G401.6 (cell line): ENCODE measurements at regions not wholly inside any gene's neighbourhood (a gene's known extent, or its start where the extent isn't known, plus 50 kb on each side); places are given as distances from the start of the nearest gene placed in this dataset.
"Not testable (repeated sequence)": the region's sequence is repeated elsewhere in the genome, so short reads cannot be mapped to it uniquely, and the experiment has no call there.

Experiments
- FAIRE-seq: peaks from 2 replicates; lab custom pipeline; 2012; peaks lifted over from hg19 to GRCh38; lab: Jason Lieb, UNC

DNA sequence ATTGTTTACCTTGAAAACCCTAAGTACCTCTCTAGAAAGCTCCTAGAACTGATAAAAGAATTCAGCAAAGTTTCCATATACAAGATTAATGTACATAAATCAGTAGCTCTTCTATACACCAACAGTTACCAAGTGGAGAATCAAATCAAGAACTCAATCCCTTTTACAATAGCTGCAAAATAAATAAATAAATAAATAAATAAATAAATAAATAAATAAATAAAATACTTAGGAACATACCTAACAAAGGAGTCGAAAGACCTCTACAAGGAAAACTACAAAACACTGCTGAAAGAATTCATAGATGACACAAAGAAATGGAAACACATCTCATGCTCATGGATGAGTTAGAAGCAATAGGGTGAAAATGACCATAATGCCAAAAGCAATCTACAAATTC is 452.6 kb upstream of the CBLB start:
- not testable (repeated sequence) for FAIRE-seq

DNA sequence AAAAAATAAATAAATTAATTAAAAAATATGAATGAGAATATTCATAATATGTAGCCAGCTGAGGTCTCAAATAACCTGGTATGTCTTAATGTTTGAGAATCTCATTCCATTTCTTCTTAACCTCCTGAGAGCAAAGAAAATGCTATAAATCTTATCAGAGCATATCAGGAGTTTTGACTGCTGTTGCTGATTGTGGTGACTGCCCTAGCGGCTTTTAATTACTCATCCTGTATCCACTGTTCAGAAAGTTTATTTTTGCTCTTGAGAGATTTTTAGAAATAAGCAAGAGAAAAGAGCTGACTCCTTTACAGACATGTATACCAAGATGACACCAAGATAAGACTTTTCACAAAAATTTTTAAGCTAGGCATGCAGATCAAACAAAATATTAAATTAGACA is 454.8 kb upstream of the CBLB start:
- no peak for FAIRE-seq

DNA sequence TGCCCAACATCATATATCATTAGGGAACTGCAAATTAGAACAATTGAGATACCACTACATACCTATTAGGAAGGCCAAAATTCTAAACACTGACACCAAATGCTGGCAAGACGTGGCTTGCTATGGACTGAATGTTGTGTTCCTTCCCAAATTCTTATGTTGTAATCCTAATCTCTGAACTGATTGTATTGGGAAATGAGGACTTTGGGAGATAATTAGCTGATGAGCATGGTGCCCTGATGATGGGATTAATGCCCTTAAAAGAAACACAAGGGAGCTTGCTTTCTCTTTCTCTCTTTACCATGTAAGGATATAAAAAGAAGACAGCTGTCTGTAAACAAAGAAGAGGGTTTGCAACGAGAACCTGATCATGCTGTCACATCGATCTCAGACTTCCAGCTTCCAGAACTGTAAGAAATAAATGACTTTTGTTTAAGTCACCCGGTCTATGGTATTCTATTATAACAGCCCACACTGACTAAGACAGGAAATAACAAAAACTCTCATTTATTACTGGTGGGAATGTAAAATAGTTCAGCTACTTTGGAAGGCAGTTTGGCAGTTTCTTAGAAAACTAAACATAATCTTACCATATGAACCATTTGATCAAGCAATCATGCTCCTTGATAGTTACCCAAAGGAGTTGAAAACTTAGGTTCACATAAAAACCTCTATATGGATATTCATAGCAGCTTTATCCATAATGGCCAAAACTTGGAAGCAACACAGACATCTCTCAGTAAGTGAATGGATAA is 458.3 kb upstream of the CBLB start:
- FAIRE-seq: no peak

DNA sequence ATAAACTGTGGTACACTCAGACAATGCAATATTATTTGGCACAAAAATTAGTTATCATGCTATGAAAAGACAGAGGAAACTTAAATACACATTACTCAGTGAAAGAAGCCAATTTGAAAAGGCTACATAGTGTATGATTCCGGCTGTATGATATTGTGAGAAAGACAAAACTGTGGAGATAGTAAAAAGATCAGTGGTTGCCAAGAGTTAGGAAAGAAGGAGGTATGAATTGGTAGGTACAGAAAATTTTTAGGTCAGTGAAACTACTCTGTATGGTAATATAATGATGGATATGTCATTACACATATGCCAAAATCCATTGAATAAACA is 458.8 kb upstream of the CBLB start:
- FAIRE-seq: no peak

DNA sequence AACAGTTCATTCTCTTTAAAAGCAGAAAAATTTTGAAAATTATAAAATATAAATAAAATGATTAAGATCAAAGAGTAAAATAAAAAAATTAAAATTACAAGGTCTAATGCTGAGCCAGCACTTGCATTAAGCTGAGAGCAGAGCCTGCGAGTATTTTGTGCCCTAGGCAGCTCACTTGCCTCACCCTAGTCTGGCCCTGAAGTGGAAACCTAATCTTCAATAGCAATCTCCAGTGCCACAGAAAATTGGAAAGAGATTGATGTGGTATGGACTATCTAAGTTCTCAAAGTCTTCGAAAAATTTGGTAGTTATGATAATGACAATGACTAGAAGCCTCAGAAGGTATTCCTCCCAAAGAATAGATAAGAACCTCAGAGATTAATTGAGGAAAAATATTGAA is 459.4 kb upstream of the CBLB start:
- no peak for FAIRE-seq

DNA sequence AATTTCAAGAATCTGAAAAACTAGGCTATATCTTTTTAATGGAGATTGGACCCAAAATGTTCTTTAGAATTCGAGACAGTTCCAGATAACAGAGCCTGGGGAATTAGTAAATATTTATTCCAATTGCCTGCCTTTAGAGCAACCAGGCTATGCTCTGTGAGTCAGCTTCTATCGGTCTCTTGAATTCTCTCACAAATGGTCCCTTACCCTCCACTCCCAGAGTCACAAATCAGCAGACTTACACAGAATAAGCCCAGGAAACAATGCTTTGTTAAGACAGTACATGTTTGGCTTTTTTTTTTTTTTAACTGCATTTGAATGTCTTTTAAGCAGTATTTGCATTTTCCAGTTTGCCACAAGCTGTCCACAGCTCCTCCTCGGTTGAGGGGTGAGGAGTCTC is 460.7 kb upstream of the CBLB start:
- FAIRE-seq: no peak

DNA sequence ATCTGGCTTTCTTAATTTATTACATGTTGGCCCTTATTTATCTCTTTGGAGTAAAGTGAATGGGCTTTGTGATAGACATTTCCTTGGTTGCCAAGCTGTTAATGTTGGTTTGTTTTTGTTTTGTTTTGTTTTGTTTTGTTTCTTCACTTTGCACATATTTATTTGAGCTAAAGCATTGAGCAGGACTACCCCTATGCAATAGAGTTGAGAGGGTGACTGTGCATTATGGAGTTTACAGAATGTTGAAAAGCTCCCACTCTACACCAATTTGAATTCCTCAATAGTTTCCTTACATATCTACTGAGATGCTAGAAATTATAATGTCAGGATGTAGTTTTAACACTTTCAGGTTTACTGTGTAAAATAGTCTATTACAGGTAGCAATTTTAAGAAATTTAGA is 462.8 kb upstream of the CBLB start:
- FAIRE-seq: no peak

DNA sequence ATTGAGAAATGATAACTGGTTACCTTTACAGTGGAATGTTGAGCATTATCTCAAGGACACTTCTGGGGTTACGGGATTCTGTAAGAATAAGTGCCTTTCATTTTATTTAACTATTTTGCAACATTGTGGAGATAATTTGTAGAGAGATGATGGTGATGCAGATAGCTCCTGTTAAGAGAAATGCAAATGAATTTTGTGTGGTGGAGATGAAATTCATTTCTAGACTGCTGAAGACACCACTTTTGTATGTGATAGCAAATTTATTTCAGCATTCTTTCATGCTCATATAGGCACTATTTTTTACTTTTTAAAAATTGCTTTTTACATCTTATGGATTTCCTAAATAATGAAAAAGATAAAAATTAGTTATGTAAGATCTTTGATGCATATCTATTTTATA is 463.3 kb upstream of the CBLB start:
- no peak for FAIRE-seq

DNA sequence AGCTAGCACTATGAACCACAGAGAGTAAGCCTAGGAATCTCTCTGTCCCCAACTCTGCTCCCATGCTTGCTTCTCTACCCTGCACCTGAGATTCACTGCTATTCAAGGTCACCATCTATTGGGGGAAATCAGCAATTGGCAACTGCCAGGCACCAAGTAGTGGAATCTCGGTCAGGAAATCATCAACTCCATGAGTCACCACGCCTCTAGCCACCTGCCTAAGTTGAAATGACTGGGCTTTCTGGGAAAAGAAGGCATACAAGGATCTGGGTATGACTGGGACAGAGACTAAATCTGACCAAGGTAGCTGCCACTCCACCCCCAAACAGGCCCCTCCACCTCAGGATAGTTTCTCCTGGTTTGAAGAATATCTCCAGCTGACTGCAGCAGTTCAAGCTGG is 464.1 kb upstream of the CBLB start:
- no peak for FAIRE-seq

DNA sequence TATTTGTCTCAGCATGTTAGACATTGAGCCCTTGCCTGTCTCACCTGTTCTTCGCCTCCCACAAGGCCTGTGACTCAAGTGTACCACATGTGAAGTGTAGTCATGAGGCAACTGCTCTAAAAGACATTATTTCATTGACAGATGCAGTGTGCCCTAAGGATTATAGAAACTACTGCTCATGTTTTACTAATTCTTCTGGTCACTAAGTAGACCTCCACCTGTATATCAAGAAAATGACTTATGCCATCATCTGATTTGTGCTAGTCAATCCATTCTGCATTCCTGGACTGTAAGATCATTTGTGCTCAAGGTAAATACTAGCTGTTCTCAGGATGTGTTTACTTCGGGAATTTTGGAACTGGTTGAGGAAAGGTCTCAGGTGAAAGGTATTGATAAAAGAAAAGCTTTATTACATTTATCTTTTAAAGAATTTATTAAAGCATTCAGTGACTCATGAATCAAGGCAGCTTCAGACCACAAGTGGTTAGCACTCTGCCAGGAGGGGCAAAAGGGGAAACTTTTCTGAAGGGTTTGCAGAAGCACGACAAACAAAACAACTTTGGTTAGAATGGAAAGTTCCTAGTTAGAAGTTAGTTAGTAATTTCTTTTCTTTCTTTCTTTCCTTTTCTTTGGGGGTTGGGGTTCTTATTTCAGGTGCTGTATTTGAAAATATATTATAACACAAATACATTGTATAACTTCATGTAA is 465.3 kb upstream of the CBLB start:
- no peak for FAIRE-seq

DNA sequence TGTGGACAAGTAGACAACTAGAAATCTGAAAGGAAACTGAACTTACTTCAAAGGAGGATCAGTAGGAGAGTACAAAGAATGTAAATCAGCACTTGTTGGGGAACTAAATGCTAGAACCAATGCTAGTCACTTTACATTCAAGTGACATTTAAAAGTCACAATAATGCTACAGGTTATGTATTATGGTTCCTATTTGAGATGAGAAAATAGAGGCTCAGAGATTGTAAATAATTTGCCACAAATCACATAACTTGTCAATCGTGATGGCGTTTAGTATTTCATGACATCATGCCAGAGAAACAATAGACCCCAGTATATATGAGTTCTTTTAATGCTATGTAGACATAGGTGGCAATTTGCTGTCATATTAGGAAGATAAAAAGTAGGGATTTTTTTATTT is 467.8 kb upstream of the CBLB start:
- no peak for FAIRE-seq

DNA sequence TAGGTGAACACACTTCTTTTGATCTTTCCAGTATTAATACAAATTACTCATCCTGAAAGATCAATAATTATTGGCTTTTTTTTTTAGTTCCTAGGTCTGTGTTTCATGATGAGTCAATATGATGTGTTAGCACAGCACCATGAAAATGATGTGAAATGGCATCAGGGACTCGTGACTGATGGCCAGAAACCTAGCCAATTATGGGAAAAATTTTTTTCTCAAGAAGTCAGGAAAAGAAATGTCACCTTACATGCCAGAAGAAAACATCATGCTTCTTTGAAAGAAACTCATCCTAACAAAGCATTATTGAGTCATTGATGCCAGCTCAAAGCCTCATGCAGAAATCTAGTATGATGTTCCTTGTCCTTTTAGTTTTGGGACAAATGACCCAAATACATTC is 468.3 kb upstream of the CBLB start:
- no peak for FAIRE-seq

DNA sequence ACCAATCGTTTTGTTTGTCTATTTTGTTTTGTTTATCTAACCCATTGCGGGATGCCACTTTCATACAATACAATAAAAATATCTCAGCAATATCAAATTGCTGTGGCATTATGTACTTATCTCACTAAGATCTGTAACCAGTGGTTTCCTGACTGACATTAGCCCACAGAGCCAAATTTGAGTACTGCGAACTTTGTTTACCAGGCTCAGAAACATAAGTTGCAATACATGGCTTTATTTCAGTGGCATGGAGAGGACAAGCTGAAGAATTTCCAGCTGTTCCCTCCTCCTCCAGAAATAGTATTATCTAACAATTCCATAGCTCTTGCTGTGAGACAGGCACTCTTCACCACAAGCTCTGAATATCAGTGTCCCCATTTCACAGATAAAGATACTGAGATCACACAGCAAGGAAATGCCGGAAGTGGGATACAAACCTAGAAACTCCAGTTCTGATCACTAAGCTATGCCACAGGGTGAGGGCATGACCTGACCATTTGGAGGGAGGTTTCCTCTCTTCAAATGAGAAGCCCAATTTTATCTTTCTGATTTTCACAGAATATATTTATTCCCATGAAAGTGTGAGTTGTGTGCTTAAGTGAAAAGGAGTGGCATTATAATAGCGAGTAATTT is 469.9 kb upstream of the CBLB start:
- FAIRE-seq: no peak

DNA sequence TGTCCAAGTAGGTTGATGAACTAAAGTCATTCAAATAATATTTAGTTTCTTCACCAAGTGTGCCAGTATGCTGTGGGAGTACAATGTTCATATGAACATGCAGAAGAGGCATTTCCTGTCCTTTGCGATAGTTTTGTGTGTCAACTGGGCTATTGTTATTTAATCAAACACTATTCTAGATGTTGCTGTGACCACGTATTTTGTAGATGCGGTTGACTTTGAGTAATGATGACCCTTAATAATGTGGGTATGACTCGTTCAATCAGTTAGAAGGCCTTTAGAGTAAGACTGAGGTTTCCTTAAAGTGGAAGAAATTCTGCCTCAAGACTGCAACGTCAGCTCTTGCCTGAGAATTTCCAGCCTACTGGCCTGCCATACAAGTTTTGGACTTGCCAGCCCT is 470.7 kb upstream of the CBLB start:
- no peak for FAIRE-seq

DNA sequence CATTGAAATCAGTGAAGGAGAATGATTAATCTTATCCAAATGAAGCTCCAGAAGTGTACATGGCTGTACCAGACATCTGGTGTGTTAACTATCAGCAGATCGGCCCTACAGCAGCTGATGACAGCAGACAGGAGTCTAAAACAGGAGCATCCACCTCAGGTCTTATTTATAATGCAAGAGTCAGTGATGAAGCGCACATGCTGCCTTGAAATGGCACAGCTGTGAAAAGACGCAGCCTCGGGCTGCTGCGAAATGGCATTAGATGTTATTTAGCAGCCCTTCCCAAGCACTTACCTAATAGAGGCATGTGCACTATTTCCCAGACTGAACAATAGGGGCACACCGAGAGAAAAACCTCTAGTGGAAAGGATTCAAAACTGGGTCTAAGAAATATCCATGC is 472.3 kb upstream of the CBLB start:
- no peak for FAIRE-seq

DNA sequence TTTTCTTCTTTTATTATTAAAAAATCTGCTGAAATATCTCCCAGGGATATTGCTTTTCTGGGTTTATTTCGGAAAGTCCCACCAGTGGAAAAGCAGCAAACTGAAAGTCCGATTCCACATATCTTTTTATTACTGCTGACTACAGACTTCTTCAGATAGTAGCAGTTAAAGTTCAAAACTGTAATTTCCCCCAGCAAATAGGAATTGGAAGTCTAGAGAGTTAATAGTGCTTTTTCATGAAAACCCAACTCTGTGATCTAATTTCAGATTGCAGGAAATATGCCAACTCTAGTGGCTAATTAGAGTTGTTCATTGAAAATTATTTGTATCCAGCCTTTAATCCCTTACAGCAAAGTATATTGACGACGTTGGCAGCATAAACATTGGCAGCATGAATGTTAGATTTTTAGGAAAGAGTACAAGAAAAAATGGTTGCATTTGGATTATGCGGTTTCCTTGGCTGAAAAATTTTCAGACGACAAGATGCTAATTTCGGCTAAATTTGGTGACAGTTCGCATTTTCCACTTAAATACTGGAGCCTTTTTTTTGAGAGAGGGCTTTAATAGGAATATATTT is 472.9 kb upstream of the CBLB start:
- no peak for FAIRE-seq

DNA sequence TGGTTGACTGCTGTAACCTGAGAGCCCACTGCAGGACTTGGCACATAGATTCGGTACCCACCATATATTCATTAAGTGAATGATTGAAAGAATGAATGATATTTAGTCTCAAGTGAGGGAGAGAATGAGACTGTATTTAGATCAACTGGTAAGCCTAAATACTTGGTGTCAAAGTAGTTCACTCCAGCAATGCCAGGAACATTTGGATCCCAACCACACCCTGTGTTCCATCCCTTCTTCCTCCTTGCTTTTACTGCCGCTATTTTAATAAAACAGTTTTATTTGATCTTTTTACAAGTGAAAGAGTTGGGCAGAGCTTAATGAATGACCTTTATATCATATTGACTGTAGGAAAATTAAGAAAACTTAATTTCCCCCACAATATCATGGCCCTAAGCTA is 473.6 kb upstream of the CBLB start:
- FAIRE-seq: no peak

DNA sequence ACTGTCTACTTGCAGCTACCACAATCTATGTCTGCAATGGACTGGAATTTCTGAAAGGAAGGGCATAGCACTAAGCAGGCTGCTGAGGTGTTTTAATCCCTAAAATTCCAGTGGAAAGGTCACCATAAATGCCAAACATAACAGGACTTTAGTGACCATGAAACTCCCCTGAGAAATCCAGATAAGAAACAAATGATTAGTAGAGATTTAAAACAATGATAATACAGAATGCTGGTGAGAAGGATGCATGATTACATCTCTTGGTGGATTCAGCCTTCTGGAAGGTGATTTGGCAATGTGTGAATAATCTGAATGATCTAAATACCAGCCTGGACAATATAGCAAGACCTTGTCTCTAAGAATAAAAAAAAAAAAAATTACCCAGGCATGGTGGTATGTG is 475.0 kb upstream of the CBLB start:
- no peak for FAIRE-seq

DNA sequence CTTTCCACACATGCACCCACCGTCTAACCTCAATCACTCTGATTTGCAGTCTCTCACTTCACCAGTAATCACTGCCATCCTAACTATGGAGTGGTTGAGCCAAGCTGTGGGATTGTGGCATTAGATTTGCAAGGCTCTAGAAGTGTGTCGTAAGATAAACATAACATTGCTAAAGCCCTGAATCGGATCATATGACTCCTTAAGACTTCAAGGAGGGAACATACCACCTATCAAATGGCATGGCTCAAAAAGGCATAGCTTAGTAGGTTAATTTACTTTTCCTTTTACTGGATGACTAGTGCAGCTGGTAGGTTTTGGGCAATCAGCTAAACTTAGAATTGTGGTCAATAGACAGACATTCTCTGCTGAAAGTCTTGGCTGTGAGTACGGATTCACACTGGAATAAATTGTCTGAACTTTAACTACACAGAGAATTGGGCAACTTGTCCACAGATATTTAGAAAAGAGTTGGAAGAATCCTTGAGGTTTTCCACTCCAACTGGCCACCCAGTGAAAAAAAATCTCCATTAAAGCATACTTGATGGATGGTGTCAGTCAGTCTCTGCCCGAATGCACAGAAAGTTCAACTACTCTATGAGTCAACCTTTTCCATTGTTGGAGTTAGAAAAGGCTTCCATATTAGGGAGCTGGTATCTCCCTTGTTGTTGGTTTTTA is 476.7 kb upstream of the CBLB start:
- no peak for FAIRE-seq

DNA sequence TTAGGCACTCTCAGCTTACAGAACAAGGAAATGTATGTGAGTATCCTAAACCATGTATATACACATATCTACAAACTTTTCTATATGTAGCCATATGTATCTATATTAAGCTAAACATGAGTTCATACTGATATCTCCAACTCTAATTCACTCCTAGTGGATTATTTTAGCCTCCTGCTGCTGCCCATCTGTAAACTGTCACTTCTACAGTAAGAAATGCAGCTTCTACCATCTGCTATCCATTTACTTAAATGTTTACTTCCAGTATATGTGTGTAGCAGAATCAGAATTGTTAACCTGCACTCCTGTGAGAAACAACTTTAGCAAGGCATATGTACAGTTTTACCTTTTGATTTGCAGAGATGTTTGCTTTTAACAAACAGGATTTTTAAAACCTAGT is 478.5 kb upstream of the CBLB start:
- FAIRE-seq: no peak

DNA sequence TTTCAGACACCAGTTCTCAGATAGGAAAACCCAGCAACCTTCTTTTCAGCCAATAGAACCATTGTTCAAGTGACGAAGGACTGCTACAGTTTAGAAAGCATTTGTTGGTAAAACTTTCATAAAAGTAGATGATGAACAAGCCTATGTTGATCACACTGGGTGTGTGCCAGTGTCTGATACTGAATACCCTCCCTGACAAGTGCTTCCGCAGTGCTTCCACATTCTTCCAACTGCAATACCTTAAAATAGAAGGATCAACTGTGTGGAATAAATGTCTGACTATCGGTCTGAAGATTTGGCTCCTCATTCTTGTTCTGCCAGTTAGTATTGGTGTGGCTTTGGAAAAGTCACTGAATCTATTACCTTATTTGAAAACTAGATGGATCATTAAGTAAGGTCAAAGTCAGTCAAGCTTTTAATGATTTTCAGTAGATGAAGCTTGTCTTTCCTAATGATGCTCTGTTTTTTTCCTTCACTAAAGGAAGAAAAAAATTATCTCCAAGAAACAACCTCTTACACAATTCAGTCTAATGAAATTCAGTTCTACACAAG is 479.4 kb upstream of the CBLB start:
- no peak for FAIRE-seq

DNA sequence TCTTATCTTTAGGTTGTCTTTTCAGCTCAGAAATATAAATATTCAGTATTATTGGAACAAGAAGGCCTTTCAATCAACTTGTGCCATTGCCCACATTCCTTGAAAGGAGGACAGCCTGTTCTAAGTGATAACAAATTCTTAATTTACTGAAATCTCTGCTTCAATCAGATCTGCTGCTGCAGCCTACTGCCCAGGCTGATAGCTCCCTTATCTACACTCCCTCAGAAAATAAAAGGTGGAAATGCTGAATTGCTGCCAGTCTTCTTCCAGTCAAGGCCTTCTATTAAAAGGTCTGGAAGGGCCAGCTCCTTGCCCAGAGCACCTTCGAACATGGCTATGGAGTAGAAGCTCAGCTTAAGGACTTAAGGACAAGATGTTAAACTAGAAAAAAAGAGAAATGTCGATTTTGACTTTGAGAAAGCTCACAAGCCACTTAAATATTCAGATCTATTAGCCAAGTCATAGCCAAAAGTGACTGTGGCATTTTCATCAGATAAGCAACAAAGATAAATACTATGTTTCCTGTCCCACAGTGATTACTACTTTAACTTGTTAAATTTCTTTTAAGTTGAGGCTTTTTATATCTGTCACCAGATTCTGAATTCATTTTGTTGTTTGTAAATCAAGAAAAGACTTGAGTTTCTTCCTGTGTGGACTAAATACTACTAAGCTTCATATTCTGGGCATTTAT is 480.5 kb upstream of the CBLB start:
- FAIRE-seq: no peak
